Hematopoietic multipotent progenitor cell treated with erythropoietin and hydrocortisone succinate and interleukin-3 and kit ligand, for 6 days (in vitro differentiated cells): ENCODE measurements at regions not wholly inside any gene's neighbourhood (a gene's known extent, or its start where the extent isn't known, plus 50 kb on each side); places are given as distances from the start of the nearest gene placed in this dataset.
"Not testable (repeated sequence)": the region's sequence is repeated elsewhere in the genome, so short reads cannot be mapped to it uniquely, and the experiment has no call there.

Experiments used
- DNase-seq: peaks from one replicate; pipeline ENCODE4 v3.0.0-alpha.2; 2015

DNA sequence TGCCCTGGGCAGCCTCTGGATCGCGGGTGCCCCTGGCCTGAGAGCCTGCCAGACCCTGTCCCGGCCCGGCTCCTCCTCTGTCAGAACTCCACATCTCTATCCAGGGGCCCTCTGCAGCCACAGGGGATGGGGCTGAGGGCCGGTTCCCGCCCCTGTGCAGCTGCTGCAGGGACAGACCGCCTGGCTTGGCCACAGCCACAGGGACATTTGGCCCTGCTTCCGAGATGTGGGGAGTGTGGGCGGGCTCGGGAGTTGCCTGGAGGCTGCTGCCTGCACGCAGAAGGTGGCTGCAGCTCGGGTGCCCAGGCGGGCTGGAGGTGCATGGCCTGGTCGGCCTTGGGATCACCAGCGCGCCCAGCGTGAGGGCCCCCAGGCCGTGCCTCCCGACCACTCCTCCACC lies 3365.4 kb upstream of the OR11H1 start:
- DNase-seq = not testable (repeated sequence)

DNA sequence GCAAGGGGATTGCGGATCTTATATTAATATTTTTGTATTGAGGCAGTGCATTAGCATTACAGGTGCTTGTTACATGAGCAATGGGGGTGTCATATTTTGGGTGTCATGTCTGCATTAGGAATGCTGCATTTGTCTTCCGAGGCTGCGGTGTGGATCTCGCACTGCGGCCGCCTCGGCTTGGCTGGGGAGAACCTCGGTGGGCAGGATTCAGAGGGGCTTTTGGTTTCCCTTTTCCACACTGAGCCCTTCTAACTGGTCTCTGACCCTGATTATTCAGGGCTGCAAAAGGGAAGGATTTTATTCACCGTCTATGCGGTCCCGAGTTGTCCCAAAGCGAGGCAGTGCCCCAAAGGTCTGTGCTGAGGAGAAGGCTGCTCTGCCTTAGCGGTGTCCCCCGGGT lies 3361.5 kb upstream of the OR11H1 start:
- DNase-seq = not testable (repeated sequence)

DNA sequence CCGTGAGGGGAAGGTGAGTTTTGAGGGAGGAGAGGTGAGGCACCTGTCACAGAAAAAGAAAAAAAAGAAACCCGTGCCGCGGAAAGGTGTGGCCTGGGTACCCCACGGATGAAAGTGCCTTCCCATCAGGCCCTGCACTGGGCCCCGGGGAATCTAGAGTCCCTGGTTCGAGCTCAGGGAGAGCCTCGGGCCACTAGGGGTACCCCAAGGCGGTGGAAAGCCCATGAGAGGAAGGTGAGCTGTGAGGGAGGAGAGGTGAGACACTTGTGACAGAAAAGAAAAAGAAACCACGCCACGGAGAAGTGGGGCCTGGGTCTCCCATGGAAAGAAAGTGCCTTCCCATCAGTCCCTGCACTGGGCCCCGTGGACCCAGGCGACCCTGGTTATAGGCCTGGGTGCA lies 3359.9 kb upstream of the OR11H1 start:
- DNase-seq = not testable (repeated sequence)

DNA sequence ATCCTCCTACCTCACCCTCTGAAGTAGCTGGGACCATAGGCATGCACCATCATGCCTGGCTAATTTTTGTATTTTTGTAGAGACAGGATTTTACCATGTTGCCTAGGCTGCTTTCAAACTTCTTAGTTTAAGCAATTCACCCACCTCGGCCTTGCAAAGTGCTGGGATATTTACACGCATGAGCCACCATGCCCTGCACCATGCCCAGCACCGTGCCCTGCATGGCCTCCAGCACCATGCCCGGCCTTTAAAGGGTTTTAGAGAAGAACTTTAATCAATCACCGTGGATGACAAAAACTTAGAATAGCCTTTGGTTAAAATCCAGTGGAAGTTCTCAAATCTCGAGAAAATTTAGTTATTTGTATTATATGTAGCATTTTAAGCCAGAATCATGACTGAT lies 3335.9 kb upstream of the OR11H1 start:
- DNase-seq = not testable (repeated sequence)

DNA sequence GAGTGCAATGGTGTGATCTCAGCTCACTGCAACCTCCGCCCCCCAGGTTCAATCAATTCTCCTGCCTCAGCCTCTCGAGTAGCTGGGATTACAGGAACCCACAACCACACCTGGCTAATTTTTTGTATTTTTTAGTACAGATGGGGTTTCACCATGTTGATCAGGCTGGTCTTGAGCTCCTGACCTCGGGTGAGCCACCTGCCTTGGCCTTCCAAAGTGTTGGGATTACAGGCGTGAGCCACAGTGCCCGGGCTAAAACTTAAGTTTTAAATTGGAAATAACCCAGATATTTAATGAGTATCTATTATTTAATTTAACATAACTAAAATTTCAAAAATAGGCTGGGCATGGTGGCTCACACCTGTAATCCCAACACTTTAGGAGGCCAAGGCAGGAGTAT lies 3333.3 kb upstream of the OR11H1 start:
- not testable (repeated sequence) for DNase-seq

DNA sequence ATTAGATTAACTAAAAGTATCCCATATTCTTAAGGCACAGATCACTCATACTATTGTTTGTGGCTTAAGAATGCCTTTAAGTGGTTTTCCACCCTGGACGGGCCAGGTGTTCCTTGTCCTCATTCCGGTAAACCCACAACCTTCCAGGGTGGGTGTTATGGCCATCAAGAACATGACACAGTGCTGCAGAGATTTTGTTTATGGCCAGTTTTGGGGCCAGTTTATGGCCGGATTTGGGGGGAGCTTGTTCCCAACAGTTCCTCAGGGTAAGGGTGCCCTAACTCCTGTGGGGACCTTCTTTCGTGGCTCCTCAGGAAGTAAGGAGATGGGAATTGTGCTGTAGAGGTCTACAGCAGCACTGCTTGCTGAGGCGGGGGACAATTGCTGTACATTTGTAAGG lies 3325.9 kb upstream of the OR11H1 start:
- not testable (repeated sequence) for DNase-seq

DNA sequence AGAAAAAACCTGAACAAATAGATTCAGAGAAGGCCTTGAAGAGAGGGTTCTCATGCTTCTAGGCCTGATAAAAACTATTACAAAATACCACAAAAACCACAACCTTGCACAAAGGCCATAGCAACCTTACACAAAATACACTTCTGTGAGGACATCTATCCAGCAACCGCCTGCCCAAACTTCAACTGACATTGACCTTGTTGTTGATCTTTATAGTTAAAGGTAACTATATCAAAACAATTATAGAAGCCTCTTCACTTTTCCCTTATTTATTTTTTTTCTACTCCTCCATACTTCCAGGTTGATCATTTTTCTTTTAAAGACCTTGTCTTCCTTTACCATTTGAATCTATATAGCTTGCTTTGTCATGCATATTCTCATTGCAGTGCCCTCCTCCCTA lies 3321.3 kb upstream of the OR11H1 start:
- peak; percentile 12 for DNase-seq
